ENCODE measurements at regions not wholly inside any gene's neighbourhood (a gene's known extent, or its start where the extent isn't known, plus 50 kb on each side); places are given as distances from the start of the nearest gene placed in this dataset.

GRCh38 chrX:7252013-7252610, 104.2 kb upstream of the PUDP start:
- H3K4me2 ChIP-seq (ENCODE audit: low read length), result no peak overlapping the region
- no peaks in the 10 kb centered on the region for H3K9me3 ChIP-seq (ENCODE audit: control insufficient read depth, low read length)
- H3K27me3 ChIP-seq (ENCODE audit: control insufficient read depth, insufficient read depth, low read length), result no peaks in the 10 kb centered on the region
- no peaks in the 10 kb centered on the region for H3K79me2 ChIP-seq
- H3K4me1 ChIP-seq, result no peaks in the 10 kb centered on the region
- no peak for TF ChIP-seq CTCF (IDR thresholded peaks at IDR 0.05)
- no peak overlapping the region for H3K9ac ChIP-seq
- no peak overlapping the region for H3K27ac ChIP-seq
- no peak overlapping the region for H3K4me3 ChIP-seq (ENCODE audit: low read depth, low read length)
- no peak overlapping the region for H2AFZ ChIP-seq
- H3K36me3 ChIP-seq (ENCODE audit: control insufficient read depth, insufficient read depth, low read length), result no peaks in the 10 kb centered on the region

GRCh38 chrX:7247346-7247745, 99.4 kb upstream of the PUDP start:
- Histone ChIP-seq H3K36me3 (ENCODE audit: control insufficient read depth, insufficient read depth, low read length) (no peaks in the 10 kb centered on the region), H3K79me2 (no peaks in the 10 kb centered on the region), H2AFZ (no peak overlapping the region), H3K9ac (no peak overlapping the region), H3K27me3 (ENCODE audit: control insufficient read depth, insufficient read depth, low read length) (no peaks in the 10 kb centered on the region), H3K4me1 (no peaks in the 10 kb centered on the region), H3K27ac (no peak overlapping the region), H3K4me3 (ENCODE audit: low read depth, low read length) (no peak overlapping the region), H3K9me3 (ENCODE audit: control insufficient read depth, low read length) (no peaks in the 10 kb centered on the region), H3K4me2 (ENCODE audit: low read length) (no peak overlapping the region)
- TF ChIP-seq CTCF (IDR thresholded peaks at IDR 0.05), result no peak

DNA sequence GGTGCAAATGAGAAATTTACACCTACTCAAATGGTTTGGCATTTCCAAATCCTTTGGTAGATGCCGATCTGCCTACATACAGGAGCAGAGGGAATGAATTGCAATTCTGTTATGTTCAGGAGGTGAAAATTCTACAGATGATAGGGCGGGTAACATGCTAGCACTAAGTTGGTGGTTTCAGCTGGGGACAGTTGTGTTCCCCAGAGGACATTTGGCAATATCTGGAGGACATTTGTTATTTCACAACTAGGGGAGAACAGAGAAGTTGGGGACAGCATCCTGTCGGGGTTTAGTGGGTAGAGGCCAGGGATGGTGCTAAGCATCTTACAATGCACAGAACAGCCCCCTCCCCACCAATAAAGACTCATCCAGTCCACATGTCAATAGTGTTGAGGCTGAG, 96.5 kb upstream of the PUDP start:
- no peak overlapping the region for H3K27ac ChIP-seq
- no peak overlapping the region for H3K9ac ChIP-seq
- H2AFZ ChIP-seq, result no peak overlapping the region
- H3K36me3 ChIP-seq (ENCODE audit: control insufficient read depth, insufficient read depth, low read length), result no peaks in the 10 kb centered on the region
- no peaks in the 10 kb centered on the region for H3K79me2 ChIP-seq
- no peak overlapping the region for H3K4me2 ChIP-seq (ENCODE audit: low read length)
- TF ChIP-seq CTCF (IDR thresholded peaks at IDR 0.05), result no peak
- H3K27me3 ChIP-seq (ENCODE audit: control insufficient read depth, insufficient read depth, low read length), result no peaks in the 10 kb centered on the region
- H3K4me1 ChIP-seq, result no peaks in the 10 kb centered on the region
- no peaks in the 10 kb centered on the region for H3K9me3 ChIP-seq (ENCODE audit: control insufficient read depth, low read length)
- H3K4me3 ChIP-seq (ENCODE audit: low read depth, low read length), result no peak overlapping the region

DNA sequence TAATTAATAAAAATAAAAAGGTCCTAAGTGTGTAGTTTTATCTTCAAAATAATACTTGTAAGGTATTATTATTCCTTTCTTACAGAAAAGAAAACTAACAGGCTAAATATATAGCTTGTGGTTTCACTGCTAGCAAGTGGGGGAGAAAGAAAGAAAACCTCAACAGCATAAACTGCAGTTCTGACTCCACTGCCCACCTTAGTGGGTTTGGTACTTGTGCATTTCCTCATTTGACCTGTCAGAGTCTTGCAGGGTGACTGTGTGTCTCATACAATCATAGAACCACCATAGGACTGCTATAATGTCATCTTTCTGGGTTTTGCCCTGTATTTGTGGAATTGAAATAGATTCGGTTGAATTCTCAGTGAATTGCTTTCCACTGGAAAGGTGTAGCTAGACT, 94.7 kb upstream of the PUDP start:
- Histone ChIP-seq H2AFZ (no peak overlapping the region), H3K27me3 (ENCODE audit: control insufficient read depth, insufficient read depth, low read length) (no peaks in the 10 kb centered on the region), H3K4me2 (ENCODE audit: low read length) (no peak overlapping the region), H3K79me2 (no peaks in the 10 kb centered on the region), H3K27ac (no peak overlapping the region), H3K4me3 (ENCODE audit: low read depth, low read length) (no peak overlapping the region), H3K36me3 (ENCODE audit: control insufficient read depth, insufficient read depth, low read length) (no peaks in the 10 kb centered on the region), H3K4me1 (no peaks in the 10 kb centered on the region), H3K9me3 (ENCODE audit: control insufficient read depth, low read length) (no peaks in the 10 kb centered on the region), H3K9ac (no peak overlapping the region)
- no peak for TF ChIP-seq CTCF (IDR thresholded peaks at IDR 0.05)

- no peak overlapping the region for H3K4me3 ChIP-seq (ENCODE audit: low read depth, low read length)
- H3K27me3 ChIP-seq (ENCODE audit: control insufficient read depth, insufficient read depth, low read length), result no peaks in the 10 kb centered on the region
- no peaks in the 10 kb centered on the region for H3K4me1 ChIP-seq
- H3K79me2 ChIP-seq, result no peaks in the 10 kb centered on the region
- no peak overlapping the region for H3K9ac ChIP-seq
- H2AFZ ChIP-seq, result no peak overlapping the region
- no peak overlapping the region for H3K4me2 ChIP-seq (ENCODE audit: low read length)
- no peaks in the 10 kb centered on the region for H3K36me3 ChIP-seq (ENCODE audit: control insufficient read depth, insufficient read depth, low read length)
- no peak for TF ChIP-seq CTCF (IDR thresholded peaks at IDR 0.05)
- no peak overlapping the region for H3K27ac ChIP-seq
- H3K9me3 ChIP-seq (ENCODE audit: control insufficient read depth, low read length), result no peaks in the 10 kb centered on the region
Observed at GRCh38 chrX:7240929-7241328, 93.0 kb upstream of the PUDP start.
